Ectodermal cell (in vitro differentiated cells): ENCODE measurements at regions not wholly inside any gene's neighbourhood (a gene's known extent, or its start where the extent isn't known, plus 50 kb on each side); places are given as distances from the start of the nearest gene placed in this dataset.
A peak's percentile ranks its signal among the peaks of the same experiment; 100 is the strongest.
"Not testable (repeated sequence)": the region's sequence is repeated elsewhere in the genome, so short reads cannot be mapped to it uniquely, and the experiment has no call there.

ENCODE experiments used
- H3K27ac ChIP-seq: 2 replicates; pipeline ENCODE4 v1.7.0; 2013; ENCODE audit warnings: mild to moderate bottlenecking, low read depth, low read length; ENCODE audit not compliant: insufficient read depth, poor library complexity, severe bottlenecking
- H3K27me3 ChIP-seq: 2 replicates; pipeline ENCODE4 v1.7.0; 2013; ENCODE audit warnings: mild to moderate bottlenecking, low read length; ENCODE audit not compliant: insufficient read depth, control insufficient read depth, poor library complexity, severe bottlenecking
- H3K36me3 ChIP-seq: one replicate; pipeline ENCODE4 v1.7.0; 2013; ENCODE audit warnings: low read length; ENCODE audit not compliant: control insufficient read depth, insufficient read depth
- H3K4me1 ChIP-seq: one replicate; pipeline ENCODE4 v1.7.0; 2013; ENCODE audit warnings: low read length; ENCODE audit not compliant: control insufficient read depth, insufficient read depth
- H3K4me3 ChIP-seq: 2 replicates; pipeline ENCODE4 v1.7.0; 2013; ENCODE audit warnings: low read depth, low read length, control low read depth; ENCODE audit not compliant: insufficient read depth
- H3K9me3 ChIP-seq: 2 replicates; pipeline ENCODE4 v1.7.0; 2013; ENCODE audit warnings: mild to moderate bottlenecking, low read length, moderate library complexity; ENCODE audit not compliant: control insufficient read depth
- WGBS, 2 experiments: methylation state at CpG; one replicate each; pipeline ENCODE4 v1.1.7; 2013; ENCODE audit warnings: missing lambda C conversion rate in 2 of 2; 5-methylcytosine and 5-hydroxymethylcytosine counted together

- H3K9me3 ChIP-seq, H3K36me3 ChIP-seq, H3K27ac ChIP-seq, H3K4me1 ChIP-seq, H3K27me3 ChIP-seq, H3K4me3 ChIP-seq: not testable (repeated sequence)
- WGBS, 2 experiments = 91 to 94% methylated on average over 2 of the region's 2 CpGs
Observed at GRCh38 chr2:83789674-83790073, 669.4 kb downstream of the SUCLG1 start.

- not testable (repeated sequence) for H3K4me3 ChIP-seq, H3K9me3 ChIP-seq, H3K4me1 ChIP-seq, H3K36me3 ChIP-seq, H3K27ac ChIP-seq, H3K27me3 ChIP-seq
- WGBS, 2 experiments = 63 to 70% methylated on average over 7 to 9 of the region's 9 CpGs
Observed at GRCh38 chr2:83788938-83789566, 670.0 kb downstream of the SUCLG1 start.

GRCh38 chr2:83787189-83787588, 671.9 kb downstream of the SUCLG1 start:
- Histone ChIP-seq H3K4me1 (no peaks in the 10 kb centered on the region), H3K9me3 (no peaks in the 10 kb centered on the region), H3K36me3 (no peaks in the 10 kb centered on the region), H3K27ac (no peak overlapping the region), H3K4me3 (no peak overlapping the region), H3K27me3 (no peaks in the 10 kb centered on the region)
- WGBS, 2 experiments = 83% methylated on average over 1 of the region's 1 CpG; no CpG with 5 or more reads in 1 of the 2 experiments

- no peak overlapping the region for H3K27ac ChIP-seq
- no peaks in the 10 kb centered on the region for H3K4me1 ChIP-seq
- no peaks in the 10 kb centered on the region for H3K27me3 ChIP-seq
- H3K4me3 ChIP-seq = no peak overlapping the region
- WGBS, 2 experiments = 93 to 97% methylated on average over 3 to 4 of the region's 4 CpGs
- H3K9me3 ChIP-seq = no peaks in the 10 kb centered on the region
- no peaks in the 10 kb centered on the region for H3K36me3 ChIP-seq
Observed at GRCh38 chr2:83786140-83786539, 672.9 kb downstream of the SUCLG1 start.

- H3K9me3 ChIP-seq = peaks cover 2% of the 10 kb centered on the region
- peak overlapping the region; percentile 16 for H3K27ac ChIP-seq
- no peaks in the 10 kb centered on the region for H3K27me3 ChIP-seq
- WGBS, 2 experiments = 74 to 75% methylated on average over 1 of the region's 1 CpG
- no peaks in the 10 kb centered on the region for H3K4me1 ChIP-seq
- H3K4me3 ChIP-seq = no peak overlapping the region
- no peaks in the 10 kb centered on the region for H3K36me3 ChIP-seq
Observed at GRCh38 chr2:83784947-83785346, 674.1 kb downstream of the SUCLG1 start.

GRCh38 chr2:83784315-83784714, 674.8 kb downstream of the SUCLG1 start:
- WGBS, 2 experiments = 88% methylated on average over 1 of the region's 2 CpGs; no CpG with 5 or more reads in 1 of the 2 experiments
- Histone ChIP-seq H3K27ac (no peak overlapping the region), H3K36me3 (no peaks in the 10 kb centered on the region), H3K4me3 (no peak overlapping the region), H3K27me3 (no peaks in the 10 kb centered on the region), H3K4me1 (no peaks in the 10 kb centered on the region), H3K9me3 (peaks cover 2% of the 10 kb centered on the region)

- Histone ChIP-seq H3K4me1 (no peaks in the 10 kb centered on the region), H3K27ac (no peak overlapping the region), H3K36me3 (no peaks in the 10 kb centered on the region), H3K27me3 (no peaks in the 10 kb centered on the region), H3K4me3 (no peak overlapping the region), H3K9me3 (peaks cover 2% of the 10 kb centered on the region)
- 43 to 80% methylated on average over 1 to 3 of the region's 4 CpGs for WGBS, 2 experiments
Observed at GRCh38 chr2:83782122-83782521, 677.0 kb downstream of the SUCLG1 start.

- Histone ChIP-seq H3K4me3 (no peak overlapping the region), H3K27me3 (no peaks in the 10 kb centered on the region), H3K27ac (no peak overlapping the region), H3K4me1 (no peaks in the 10 kb centered on the region), H3K36me3 (no peaks in the 10 kb centered on the region), H3K9me3 (no peaks in the 10 kb centered on the region)
- 90 to 95% methylated on average over 5 of the region's 5 CpGs for WGBS, 2 experiments
Observed at GRCh38 chr2:83764447-83765005, 694.6 kb downstream of the SUCLG1 start.

- 92 to 100% methylated on average over 2 of the region's 2 CpGs for WGBS, 2 experiments
- no peaks in the 10 kb centered on the region for H3K36me3 ChIP-seq
Observed at GRCh38 chr2:83757329-83757728, 701.8 kb downstream of the SUCLG1 start.

GRCh38 chr2:83756219-83756618, 702.9 kb downstream of the SUCLG1 start:
- 100% methylated on average over 1 of the region's 1 CpG; no CpG with 5 or more reads in 1 of the 2 experiments for WGBS, 2 experiments
- no peaks in the 10 kb centered on the region for H3K9me3 ChIP-seq
- no peak overlapping the region for H3K27ac ChIP-seq
- no peaks in the 10 kb centered on the region for H3K4me1 ChIP-seq
- H3K36me3 ChIP-seq = no peaks in the 10 kb centered on the region
- no peaks in the 10 kb centered on the region for H3K27me3 ChIP-seq
- H3K4me3 ChIP-seq = no peak overlapping the region

More at GRCh38 chr2:83757329-83757728, 701.8 kb downstream of the SUCLG1 start:
- Histone ChIP-seq H3K4me1 (no peaks in the 10 kb centered on the region), H3K9me3 (no peaks in the 10 kb centered on the region), H3K27ac (no peak overlapping the region), H3K4me3 (no peak overlapping the region), H3K27me3 (no peaks in the 10 kb centered on the region)
